ENCODE measurements at regions not wholly inside any gene's neighbourhood (a gene's known extent, or its start where the extent isn't known, plus 50 kb on each side); places are given as distances from the start of the nearest gene placed in this dataset.
A peak's percentile ranks its signal among the peaks of the same experiment; 100 is the strongest.

- peak; percentile 9 for DNase-seq
- Histone ChIP-seq H3K27ac (no peak overlapping the region), H3K27me3 (replicated peaks) (no peaks in the 10 kb centered on the region), H3K4me3 (ENCODE audit: low read depth, low read length) (peak overlapping the region; percentile 41), H3K36me3 (replicated peaks) (no peaks in the 10 kb centered on the region)
- in situ Hi-C loops (cut with HindIII; ENCODE audit: low pct_ligation_motif_present, low sequenced_read_pairs) = no loop called here
- TF ChIP-seq, protein P1, sequence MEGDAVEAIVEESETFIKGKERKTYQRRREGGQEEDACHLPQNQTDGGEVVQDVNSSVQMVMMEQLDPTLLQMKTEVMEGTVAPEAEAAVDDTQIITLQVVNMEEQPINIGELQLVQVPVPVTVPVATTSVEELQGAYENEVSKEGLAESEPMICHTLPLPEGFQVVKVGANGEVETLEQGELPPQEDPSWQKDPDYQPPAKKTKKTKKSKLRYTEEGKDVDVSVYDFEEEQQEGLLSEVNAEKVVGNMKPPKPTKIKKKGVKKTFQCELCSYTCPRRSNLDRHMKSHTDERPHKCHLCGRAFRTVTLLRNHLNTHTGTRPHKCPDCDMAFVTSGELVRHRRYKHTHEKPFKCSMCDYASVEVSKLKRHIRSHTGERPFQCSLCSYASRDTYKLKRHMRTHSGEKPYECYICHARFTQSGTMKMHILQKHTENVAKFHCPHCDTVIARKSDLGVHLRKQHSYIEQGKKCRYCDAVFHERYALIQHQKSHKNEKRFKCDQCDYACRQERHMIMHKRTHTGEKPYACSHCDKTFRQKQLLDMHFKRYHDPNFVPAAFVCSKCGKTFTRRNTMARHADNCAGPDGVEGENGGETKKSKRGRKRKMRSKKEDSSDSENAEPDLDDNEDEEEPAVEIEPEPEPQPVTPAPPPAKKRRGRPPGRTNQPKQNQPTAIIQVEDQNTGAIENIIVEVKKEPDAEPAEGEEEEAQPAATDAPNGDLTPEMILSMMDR (IDR thresholded peaks at IDR 0.05; ENCODE audit: low read depth, low read length, missing control alignments) = peak; percentile 76
Observed at GRCh38 chr12:125330645-125331341, 265.6 kb downstream of the AACS start.

DNA sequence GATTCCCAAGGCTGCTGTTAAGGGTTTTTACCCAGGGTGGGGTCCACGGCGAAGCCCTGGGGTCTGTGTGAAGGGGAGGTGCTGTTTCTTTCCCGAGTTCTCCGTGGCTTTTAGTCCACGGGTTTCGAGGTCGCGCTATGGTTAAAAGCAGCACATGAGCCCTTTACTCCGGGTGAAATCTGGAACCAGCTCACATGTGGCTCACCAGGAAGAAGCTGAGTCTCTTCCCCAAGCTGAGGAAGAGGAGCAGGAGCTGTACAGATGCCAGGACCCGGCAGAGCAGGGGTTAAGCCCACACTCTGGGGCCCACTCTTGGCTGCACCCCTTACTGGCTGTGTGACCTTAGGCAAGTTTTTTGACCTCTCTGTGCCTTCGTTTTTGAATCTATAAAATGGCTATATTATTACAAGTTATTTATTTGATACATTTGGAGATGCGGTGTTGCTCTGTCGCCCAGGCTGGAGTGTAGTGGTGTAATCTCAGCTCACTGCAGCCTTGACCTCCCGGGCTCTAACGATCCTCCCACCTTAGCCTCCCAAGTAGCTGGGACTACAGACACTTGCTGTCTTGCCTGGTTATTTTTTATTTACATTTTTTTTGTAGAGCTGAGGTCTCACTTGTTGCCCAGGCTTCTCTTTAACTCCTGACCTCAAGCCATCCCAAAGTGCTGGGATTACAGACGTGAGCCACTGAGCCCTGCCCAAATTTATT, 266.3 kb downstream of the AACS start:
- Histone ChIP-seq H3K27me3 (replicated peaks) (no peaks in the 10 kb centered on the region), H3K27ac (no peak overlapping the region), H3K36me3 (replicated peaks) (no peaks in the 10 kb centered on the region), H3K4me3 (ENCODE audit: low read depth, low read length) (peak overlapping the region; percentile 41)
- DNase-seq = no peak
- TF ChIP-seq, protein P1 (IDR thresholded peaks at IDR 0.05; ENCODE audit: low read depth, low read length, missing control alignments) = no peak
- in situ Hi-C loops (cut with HindIII; ENCODE audit: low pct_ligation_motif_present, low sequenced_read_pairs) = no loop called here

GRCh38 chr12:125332900-125333299, 267.7 kb downstream of the AACS start:
- H3K36me3 ChIP-seq (replicated peaks) = no peaks in the 10 kb centered on the region
- H3K4me3 ChIP-seq (ENCODE audit: low read depth, low read length) = no peak overlapping the region
- no peak for DNase-seq
- TF ChIP-seq, protein P1 (IDR thresholded peaks at IDR 0.05; ENCODE audit: low read depth, low read length, missing control alignments) = peak; percentile 27
- H3K27ac ChIP-seq = no peak overlapping the region
- in situ Hi-C loops (cut with HindIII; ENCODE audit: low pct_ligation_motif_present, low sequenced_read_pairs) = no loop called here
- no peaks in the 10 kb centered on the region for H3K27me3 ChIP-seq (replicated peaks)

DNA sequence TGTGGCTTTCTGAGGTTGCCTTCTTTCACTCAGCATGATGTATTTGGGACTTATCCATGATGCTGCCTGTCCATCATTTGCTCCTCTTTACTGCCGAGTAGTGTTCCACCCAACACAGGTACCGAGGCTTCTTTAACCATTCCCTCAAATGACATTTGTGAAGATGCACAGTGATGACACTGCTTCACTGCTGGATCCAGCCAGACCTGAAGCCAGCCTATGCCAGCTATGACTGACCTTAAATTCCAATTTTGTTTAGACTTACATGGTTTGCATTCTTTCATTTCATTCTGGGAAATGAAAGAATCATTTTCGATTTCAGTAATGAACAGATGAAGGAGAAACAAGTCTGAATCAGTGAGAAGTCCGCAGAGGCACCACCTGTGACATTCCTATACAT, 271.0 kb downstream of the AACS start:
- in situ Hi-C loops (cut with HindIII; ENCODE audit: low pct_ligation_motif_present, low sequenced_read_pairs) = no loop called here

DNA sequence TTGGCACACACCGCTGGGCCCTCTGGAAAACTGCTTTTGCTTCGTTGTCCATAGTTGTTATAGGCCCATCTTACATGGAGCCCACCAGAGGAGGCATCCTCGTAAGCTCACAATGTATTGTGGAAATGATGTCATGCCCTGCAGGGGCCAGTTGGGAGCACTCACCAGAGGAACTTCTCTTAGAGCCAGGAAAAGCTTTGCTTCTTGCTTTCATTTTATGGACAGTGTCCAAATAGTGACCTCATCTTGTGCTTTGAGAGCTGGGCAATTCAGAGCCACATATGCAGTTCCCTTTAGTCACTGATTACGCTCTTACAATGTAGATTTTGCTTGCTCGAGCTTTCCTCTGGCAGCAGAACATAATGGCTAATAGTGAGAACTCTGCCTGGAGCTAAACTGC, 275.6 kb downstream of the AACS start:
- no peaks in the 10 kb centered on the region for H3K36me3 ChIP-seq (replicated peaks)
- no peak overlapping the region for H3K27ac ChIP-seq
- H3K4me3 ChIP-seq (ENCODE audit: low read depth, low read length) = no peak overlapping the region
- in situ Hi-C loops (cut with HindIII; ENCODE audit: low pct_ligation_motif_present, low sequenced_read_pairs) = no loop called here
- peak; percentile 50 for DNase-seq
- TF ChIP-seq, protein P1 (IDR thresholded peaks at IDR 0.05; ENCODE audit: low read depth, low read length, missing control alignments) = no peak
- no peaks in the 10 kb centered on the region for H3K27me3 ChIP-seq (replicated peaks)

More for the DNA sequence above, 271.0 kb downstream of the AACS start:
- Histone ChIP-seq H3K27ac (no peak overlapping the region), H3K27me3 (replicated peaks) (no peaks in the 10 kb centered on the region), H3K36me3 (replicated peaks) (no peaks in the 10 kb centered on the region), H3K4me3 (ENCODE audit: low read depth, low read length) (no peak overlapping the region)
- TF ChIP-seq, protein P1 (IDR thresholded peaks at IDR 0.05; ENCODE audit: low read depth, low read length, missing control alignments) = no peak
- DNase-seq = no peak
